Lower leg skin (tissue), 3 donors: ENCODE measurements at regions not wholly inside any gene's neighbourhood (a gene's known extent, or its start where the extent isn't known, plus 50 kb on each side); places are given as distances from the start of the nearest gene placed in this dataset.

ENCODE experiments used
- CTCF ChIP-seq, 3 donors: fragments of 450-650 bp; IDR thresholded peaks; one replicate each; pipeline ENCODE4 v1.5.1; 2016; ENCODE audit warnings: antibody characterized with exemption in 3 of 3, mild to moderate bottlenecking in 3 of 3, moderate library complexity in 2 of 3
- POLR2A ChIP-seq, 2 donors: fragments of 450-650 bp; IDR thresholded peaks; one replicate each; pipeline ENCODE4 v1.6.1; 2016 to 2017; ENCODE audit warnings: antibody characterized with exemption in 2 of 2, mild to moderate bottlenecking in 1 of 2, moderate library complexity in 1 of 2

GRCh38 chr4:79073471-79073870, 134.2 kb upstream of the PAQR3 start:
- TF ChIP-seq CTCF (IDR thresholded peaks at IDR 0.05) (no peak), POLR2A (IDR thresholded peaks at IDR 0.05) (no peak)
